IMR-90 (cell line): ENCODE measurements at regions not wholly inside any gene's neighbourhood (a gene's known extent, or its start where the extent isn't known, plus 50 kb on each side); places are given as distances from the start of the nearest gene placed in this dataset.

ENCODE experiments used
- ATAC-seq: fragments of 200-7000 bp; cut with Tn5 transposase; 2 replicates; pipeline ENCODE4 v1.9.1; 2020; ENCODE audit warnings: low read depth, mild to moderate bottlenecking, moderate library complexity
- BruUV-seq: library from RNA; stranded (reverse); fragments of 400-500 nt; replicated peaks from 2 replicates; lab custom pipeline; 2021; lab: Mats Ljungman, UMichigan
- CTCF ChIA-PET: fragments of 300-600 bp; formaldehyde crosslinking; extraction: SDS; loops from one replicate; lab custom pipeline; 2021; ENCODE audit warnings: antibody characterized with exemption; lab: Yijun Ruan, JAX
- POLR2A ChIA-PET: fragments of 300-600 bp; sonication (Branson Sonifier 250); formaldehyde crosslinking; loops from one replicate; lab custom pipeline; 2022; ENCODE audit warnings: antibody characterized with exemption; ENCODE audit not compliant: unreplicated experiment; lab: Charles Lee
- DNase-seq: peaks from one replicate; pipeline ENCODE4 v3.0.0; 2013
- H2AFZ ChIP-seq: replicated peaks from 2 replicates; pipeline ENCODE3; 2013; ENCODE audit warnings: low read length, mild to moderate bottlenecking; ENCODE audit not compliant: poor library complexity
- H2AK5ac ChIP-seq: 2 replicates; pipeline ENCODE4 v1.6.1; 2013; ENCODE audit warnings: low read depth, low read length, inconsistent platforms
- H2AK9ac ChIP-seq: replicated peaks from 2 replicates; pipeline ENCODE3; 2013; ENCODE audit warnings: mild to moderate bottlenecking, low read depth, low read length, moderate library complexity; ENCODE audit not compliant: poor library complexity
- H2BK120ac ChIP-seq: 2 replicates; pipeline ENCODE4 v1.6.1; 2013; ENCODE audit warnings: low read depth, low read length, inconsistent platforms
- H2BK15ac ChIP-seq: 3 replicates; pipeline ENCODE4 v1.6.1; 2013; ENCODE audit warnings: low read depth, low read length, inconsistent platforms
- H2BK20ac ChIP-seq: 2 replicates; pipeline ENCODE4 v1.6.1; 2013; ENCODE audit warnings: low read depth, mild to moderate bottlenecking, inconsistent platforms, low read length, moderate library complexity
- H2BK5ac ChIP-seq: 2 replicates; pipeline ENCODE4 v1.6.1; 2013; ENCODE audit warnings: mild to moderate bottlenecking, low read depth, low read length, inconsistent platforms; ENCODE audit not compliant: poor library complexity, severe bottlenecking
- H3K14ac ChIP-seq: replicated peaks from 2 replicates; pipeline ENCODE4 v1.6.1; 2013; ENCODE audit warnings: low read depth, low read length, inconsistent platforms
- H3K18ac ChIP-seq: 2 replicates; pipeline ENCODE4 v1.6.1; 2013; ENCODE audit warnings: low read depth, low read length, control low read depth
- H3K23ac ChIP-seq: 2 replicates; pipeline ENCODE4 v1.6.1; 2013; ENCODE audit warnings: low read depth, low read length, inconsistent platforms
- H3K27ac ChIP-seq: 2 replicates; pipeline ENCODE4 v1.5.1; 2013; ENCODE audit warnings: mild to moderate bottlenecking, control low read depth, low read length; ENCODE audit not compliant: insufficient read depth
- H3K27me3 ChIP-seq: 2 replicates; pipeline ENCODE4 v1.6.1; 2013; ENCODE audit warnings: low read length; ENCODE audit not compliant: control insufficient read depth, insufficient read depth
- H3K36me3 ChIP-seq: 2 replicates; pipeline ENCODE4 v1.6.1; 2013; ENCODE audit warnings: low read length, mixed read lengths; ENCODE audit not compliant: control insufficient read depth, insufficient read depth
- H3K4ac ChIP-seq: 2 replicates; pipeline ENCODE4 v1.6.1; 2013; ENCODE audit warnings: low read depth, low read length, inconsistent platforms
- H3K4me1 ChIP-seq: 2 replicates; pipeline ENCODE4 v1.6.1; 2013; ENCODE audit warnings: low read length, mixed read lengths; ENCODE audit not compliant: control insufficient read depth, insufficient read depth
- H3K4me2 ChIP-seq: 2 replicates; pipeline ENCODE4 v1.6.1; 2013; ENCODE audit warnings: low read depth, mild to moderate bottlenecking, control low read depth, low read length, moderate library complexity
- H3K4me3 ChIP-seq: 2 replicates; pipeline ENCODE4 v1.5.1; 2013; ENCODE audit warnings: low read depth, mild to moderate bottlenecking, control low read depth, low read length, moderate library complexity; ENCODE audit not compliant: insufficient read depth
- H3K56ac ChIP-seq: 2 replicates; pipeline ENCODE4 v1.6.1; 2013; ENCODE audit warnings: low read length, inconsistent platforms; ENCODE audit not compliant: insufficient read depth; ENCODE audit errors: extremely low read depth
- H3K79me1 ChIP-seq, 2 experiments: 2 replicates each; pipeline ENCODE4 v1.6.1; 2013; ENCODE audit warnings: low read length in 2 of 2, inconsistent platforms in 1 of 2, low read depth in 1 of 2
- H3K9ac ChIP-seq: 2 replicates; pipeline ENCODE4 v1.6.1; 2013; ENCODE audit warnings: low read depth, low read length, control low read depth
- H3K9me1 ChIP-seq: 2 replicates; pipeline ENCODE4 v1.6.1; 2013; ENCODE audit warnings: low read length, inconsistent platforms; ENCODE audit not compliant: insufficient read depth
- H3K9me3 ChIP-seq: 2 replicates; pipeline ENCODE4 v1.6.1; 2013; ENCODE audit warnings: low read length; ENCODE audit not compliant: control insufficient read depth, insufficient read depth
- H4K20me1 ChIP-seq: 2 replicates; pipeline ENCODE4 v1.6.1; 2013; ENCODE audit warnings: low read length, inconsistent platforms; ENCODE audit not compliant: insufficient read depth
- H4K5ac ChIP-seq: 2 replicates; pipeline ENCODE4 v1.6.1; 2013; ENCODE audit warnings: mild to moderate bottlenecking, low read depth, low read length, control low read depth
- H4K8ac ChIP-seq, 2 experiments: 2 replicates each; pipeline ENCODE4 v1.6.1; 2013; ENCODE audit warnings: low read depth in 2 of 2, low read length in 2 of 2, control low read depth in 1 of 2, inconsistent platforms in 1 of 2
- H4K91ac ChIP-seq: 2 replicates; pipeline ENCODE4 v1.6.1; 2013; ENCODE audit warnings: low read depth, low read length, inconsistent platforms; ENCODE audit not compliant: insufficient read depth
- BHLHE40 ChIP-seq: fragments of 150-350 bp; IDR thresholded peaks from 2 replicates; pipeline ENCODE4 v1.6.1; 2016; ENCODE audit warnings: mild to moderate bottlenecking, low read depth, low read length
- CEBPB ChIP-seq: IDR thresholded peaks from 2 replicates; pipeline ENCODE4 v1.6.1; 2012; ENCODE audit warnings: low read depth, low read length, improper control_type of control experiment
- CHD1 ChIP-seq: IDR thresholded peaks from 2 replicates; pipeline ENCODE4 v1.6.1; 2012; ENCODE audit warnings: low read depth, low read length, improper control_type of control experiment
- FOS ChIP-seq: fragments of 150-350 bp; IDR thresholded peaks from 2 replicates; pipeline ENCODE4 v1.6.1; 2016; ENCODE audit warnings: low read depth, low read length
- MAFK ChIP-seq: IDR thresholded peaks from 2 replicates; pipeline ENCODE4 v1.6.1; 2012; ENCODE audit warnings: low read depth, low read length, improper control_type of control experiment
- MAZ ChIP-seq: IDR thresholded peaks from 2 replicates; pipeline ENCODE4 v1.6.1; 2012; ENCODE audit warnings: low read depth, mild to moderate bottlenecking, low read length, improper control_type of control experiment, moderate library complexity, borderline replicate concordance
- MXI1 ChIP-seq: IDR thresholded peaks from 2 replicates; pipeline ENCODE4 v1.6.1; 2012; ENCODE audit warnings: low read depth, mild to moderate bottlenecking, low read length, moderate library complexity, borderline replicate concordance
- NFE2L2 ChIP-seq: fragments of 150-350 bp; IDR thresholded peaks from 2 replicates; pipeline ENCODE4 v1.6.1; 2016; ENCODE audit warnings: low read depth, mild to moderate bottlenecking, low read length
- POLR2A ChIP-seq: IDR thresholded peaks from 2 replicates; pipeline ENCODE4 v1.6.1; 2012; ENCODE audit warnings: mild to moderate bottlenecking, low read depth, low read length
- RAD21 ChIP-seq: IDR thresholded peaks from 2 replicates; pipeline ENCODE4 v1.6.1; 2012; ENCODE audit warnings: low read length, improper control_type of control experiment
- RCOR1 ChIP-seq: IDR thresholded peaks from 2 replicates; pipeline ENCODE4 v1.6.1; 2012; ENCODE audit warnings: mild to moderate bottlenecking, low read length, improper control_type of control experiment; ENCODE audit not compliant: insufficient replicate concordance
- RFX5 ChIP-seq: IDR thresholded peaks from 2 replicates; pipeline ENCODE4 v1.8.0; 2012; ENCODE audit warnings: low read depth, mild to moderate bottlenecking, low read length, moderate library complexity
- SMC3 ChIP-seq: fragments of 150-350 bp; IDR thresholded peaks from 2 replicates; pipeline ENCODE4 v1.6.1; 2016; ENCODE audit warnings: low read depth, mild to moderate bottlenecking, antibody characterized with exemption, low read length, moderate library complexity
- USF2 ChIP-seq: fragments of 150-350 bp; IDR thresholded peaks from 2 replicates; pipeline ENCODE4 v1.6.1; 2017; ENCODE audit warnings: mild to moderate bottlenecking, antibody characterized with exemption, low read length, low read depth
- whole genome bisulfite sequencing, 2 experiments: methylation state at CpG; one replicate each; pipeline versions ENCODE4 v1.1.5 to v1.1.7; 2013; ENCODE audit warnings: missing lambda C conversion rate in 2 of 2; ENCODE audit not compliant: insufficient read length in 1 of 2; ENCODE audit errors: extremely low coverage in 2 of 2; 5-methylcytosine and 5-hydroxymethylcytosine counted together
- dilution Hi-C: fragments of 300-500 bp; cut with HindIII; formaldehyde crosslinking; loops from one replicate; pipeline ENCODE4 v1.14.3; 2018; ENCODE audit warnings: low sequenced_read_pairs; ENCODE audit not compliant: unreplicated experiment
- in situ Hi-C: fragments of 300-500 bp; cut with MboI; formaldehyde crosslinking; loops from 3 replicates; pipeline ENCODE4 v1.14.3; 2019; ENCODE audit warnings: low sequenced_read_pairs, inconsistent platforms, mixed read lengths
- intact Hi-C: fragments of 100-400 bp; cut with micrococcal nuclease; formaldehyde crosslinking; loops from 2 replicates; pipeline ENCODE4 v1.10.0; 2022
- TF ChIP-seq, protein P1 (sequence below): fragments of 150-350 bp; IDR thresholded peaks from 2 replicates; pipeline ENCODE4 v1.6.1; 2016; ENCODE audit warnings: low read depth, mild to moderate bottlenecking, low read length, moderate library complexity, borderline replicate concordance
- TF ChIP-seq, protein P2 (sequence below): conservative IDR thresholded peaks from 2 replicates; pipeline ENCODE4 v1.5.1; 2012; ENCODE audit warnings: mild to moderate bottlenecking, low read depth, low read length, improper control_type of control experiment

DNA sequence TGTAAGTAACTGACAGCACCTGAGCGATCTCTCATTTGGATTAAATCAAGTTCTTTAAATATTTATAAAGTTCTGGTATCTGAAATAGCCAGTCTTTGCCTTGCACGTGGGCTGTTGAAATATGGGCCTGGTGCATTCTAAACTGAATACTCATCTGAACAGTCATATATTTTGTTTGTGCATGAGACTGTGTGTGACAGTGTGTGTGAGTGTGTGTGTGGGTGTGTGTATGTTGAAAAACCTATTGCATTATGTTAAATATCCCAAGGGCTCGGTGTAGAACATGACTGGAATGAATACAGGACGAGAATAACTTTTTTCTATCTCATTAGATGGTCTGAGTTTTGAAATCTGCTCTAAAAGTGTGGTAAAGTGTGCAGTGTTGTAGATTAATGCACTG is 82.4 kb upstream of the TOX3 start:
- Histone ChIP-seq H4K20me1 (no peaks in the 10 kb centered on the region), H3K23ac (no peak overlapping the region), H3K4me1 (no peaks in the 10 kb centered on the region), H3K9me3 (peaks cover 16% of the 10 kb centered on the region; the same call in 1 of the 2 replicates), H4K5ac (no peak overlapping the region), H4K8ac (no peak overlapping the region), H3K9ac (no peak overlapping the region), H2AK9ac (no peak overlapping the region), H3K4me3 (no peak overlapping the region), H3K4me2 (no peak overlapping the region), H3K4ac (no peak overlapping the region), H3K27me3 (no peaks in the 10 kb centered on the region), H3K27ac (no peak overlapping the region), H3K79me1 (no peaks in the 10 kb centered on the region), H4K91ac (no peak overlapping the region), H2BK15ac (no peak overlapping the region), H2BK120ac (no peak overlapping the region), H2BK20ac (no peak overlapping the region), H3K56ac (no peak overlapping the region), H3K9me1 (no peaks in the 10 kb centered on the region), H2BK5ac (no peak overlapping the region), H2AFZ (no peak overlapping the region), H2AK5ac (no peak overlapping the region), H3K14ac (no peak overlapping the region), H3K36me3 (no peaks in the 10 kb centered on the region), H3K18ac (no peak overlapping the region)
- CTCF ChIA-PET: interaction anchor here (0.5 kb wide), 1 partner anchor 21 kb away, joined by 4 read pairs; no protein-coding TSS in a partner anchor
- intact Hi-C loops: no loop called here
- in situ Hi-C loops: no loop called here
- no TSS peak for BruUV-seq
- no peak for TF ChIP-seq USF2
- no peak for TF ChIP-seq RFX5
- TF ChIP-seq MAFK: no peak
- no peak for TF ChIP-seq CHD1
- TF ChIP-seq NFE2L2: no peak
- no peak for TF ChIP-seq POLR2A
- no peak for TF ChIP-seq SMC3
- TF ChIP-seq MXI1: no peak
- TF ChIP-seq MAZ: no peak
- TF ChIP-seq RCOR1: no peak
- TF ChIP-seq, protein P1, sequence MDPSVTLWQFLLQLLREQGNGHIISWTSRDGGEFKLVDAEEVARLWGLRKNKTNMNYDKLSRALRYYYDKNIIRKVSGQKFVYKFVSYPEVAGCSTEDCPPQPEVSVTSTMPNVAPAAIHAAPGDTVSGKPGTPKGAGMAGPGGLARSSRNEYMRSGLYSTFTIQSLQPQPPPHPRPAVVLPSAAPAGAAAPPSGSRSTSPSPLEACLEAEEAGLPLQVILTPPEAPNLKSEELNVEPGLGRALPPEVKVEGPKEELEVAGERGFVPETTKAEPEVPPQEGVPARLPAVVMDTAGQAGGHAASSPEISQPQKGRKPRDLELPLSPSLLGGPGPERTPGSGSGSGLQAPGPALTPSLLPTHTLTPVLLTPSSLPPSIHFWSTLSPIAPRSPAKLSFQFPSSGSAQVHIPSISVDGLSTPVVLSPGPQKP: no peak
- TF ChIP-seq FOS: no peak
- no peak for TF ChIP-seq RAD21
- TF ChIP-seq CEBPB: no peak
- TF ChIP-seq BHLHE40: no peak
- TF ChIP-seq, protein P2, sequence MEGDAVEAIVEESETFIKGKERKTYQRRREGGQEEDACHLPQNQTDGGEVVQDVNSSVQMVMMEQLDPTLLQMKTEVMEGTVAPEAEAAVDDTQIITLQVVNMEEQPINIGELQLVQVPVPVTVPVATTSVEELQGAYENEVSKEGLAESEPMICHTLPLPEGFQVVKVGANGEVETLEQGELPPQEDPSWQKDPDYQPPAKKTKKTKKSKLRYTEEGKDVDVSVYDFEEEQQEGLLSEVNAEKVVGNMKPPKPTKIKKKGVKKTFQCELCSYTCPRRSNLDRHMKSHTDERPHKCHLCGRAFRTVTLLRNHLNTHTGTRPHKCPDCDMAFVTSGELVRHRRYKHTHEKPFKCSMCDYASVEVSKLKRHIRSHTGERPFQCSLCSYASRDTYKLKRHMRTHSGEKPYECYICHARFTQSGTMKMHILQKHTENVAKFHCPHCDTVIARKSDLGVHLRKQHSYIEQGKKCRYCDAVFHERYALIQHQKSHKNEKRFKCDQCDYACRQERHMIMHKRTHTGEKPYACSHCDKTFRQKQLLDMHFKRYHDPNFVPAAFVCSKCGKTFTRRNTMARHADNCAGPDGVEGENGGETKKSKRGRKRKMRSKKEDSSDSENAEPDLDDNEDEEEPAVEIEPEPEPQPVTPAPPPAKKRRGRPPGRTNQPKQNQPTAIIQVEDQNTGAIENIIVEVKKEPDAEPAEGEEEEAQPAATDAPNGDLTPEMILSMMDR: no peak
- ATAC-seq (no peak), DNase-seq (no peak)
- dilution Hi-C loops: no loop called here
- no CpG with 5 or more reads among the region's 4 CpGs for WGBS, 2 experiments
- POLR2A ChIA-PET: no interaction called here
